IPS DF 6.9 (cell line): ENCODE measurements at regions not wholly inside any gene's neighbourhood (a gene's known extent, or its start where the extent isn't known, plus 50 kb on each side); places are given as distances from the start of the nearest gene placed in this dataset.

Source experiments
- DNase-seq: peaks from one replicate; pipeline ENCODE4 v3.0.0-alpha.2; 2013; ENCODE audit warnings: low read depth, low spot score
- H3K27ac ChIP-seq: one replicate; pipeline ENCODE4 v1.5.1; 2013; ENCODE audit warnings: low read length, control low read depth
- H3K27me3 ChIP-seq: 2 replicates; pipeline ENCODE4 v1.6.1; 2013; ENCODE audit warnings: mild to moderate bottlenecking, low read length; ENCODE audit not compliant: control insufficient read depth, insufficient read depth
- H3K36me3 ChIP-seq: 2 replicates; pipeline ENCODE4 v1.6.1; 2013; ENCODE audit warnings: low read length; ENCODE audit not compliant: control insufficient read depth, insufficient read depth
- H3K4me1 ChIP-seq: 2 replicates; pipeline ENCODE4 v1.6.1; 2013; ENCODE audit warnings: low read length; ENCODE audit not compliant: control insufficient read depth, insufficient read depth
- H3K4me3 ChIP-seq: 2 replicates; pipeline ENCODE4 v1.5.1; 2013; ENCODE audit warnings: mild to moderate bottlenecking, low read length
- H3K9me3 ChIP-seq: 2 replicates; pipeline ENCODE4 v1.6.1; 2013; ENCODE audit warnings: low read length, inconsistent platforms; ENCODE audit not compliant: control insufficient read depth, insufficient read depth
- WGBS: extraction: QIAGEN DNeasy Blood & Tissue Kit; methylation state at CpG from one replicate; pipeline ENCODE4 v1.1.7; 2013; ENCODE audit warnings: mixed read lengths, missing lambda C conversion rate; ENCODE audit not compliant: insufficient read length, insufficient coverage; 5-methylcytosine and 5-hydroxymethylcytosine counted together

- no peaks in the 10 kb centered on the region for H3K4me1 ChIP-seq
- no peaks in the 10 kb centered on the region for H3K27me3 ChIP-seq
- no peak for DNase-seq
- H3K4me3 ChIP-seq: no peak overlapping the region
- H3K36me3 ChIP-seq: no peaks in the 10 kb centered on the region
- H3K27ac ChIP-seq: no peak overlapping the region
- no CpG with 5 or more reads among the region's 1 CpG for WGBS
- no peaks in the 10 kb centered on the region for H3K9me3 ChIP-seq
These were observed 1033.4 kb upstream of the LCORL start for GRCh38 chr4:19054916-19055315.

GRCh38 chr4:19051831-19052230 lies 1030.3 kb upstream of the LCORL start:
- Histone ChIP-seq H3K4me1 (no peaks in the 10 kb centered on the region), H3K27me3 (no peaks in the 10 kb centered on the region), H3K27ac (no peak overlapping the region), H3K36me3 (no peaks in the 10 kb centered on the region), H3K4me3 (no peak overlapping the region), H3K9me3 (no peaks in the 10 kb centered on the region)
- WGBS: no CpG with 5 or more reads among the region's 5 CpGs
- DNase-seq: no peak

GRCh38 chr4:19047279-19047880 lies 1025.8 kb upstream of the LCORL start:
- DNase-seq: no peak
- WGBS: no CpG with 5 or more reads among the region's 2 CpGs
- H3K4me3 ChIP-seq: no peak overlapping the region
- H3K4me1 ChIP-seq: no peaks in the 10 kb centered on the region
- H3K27ac ChIP-seq: no peak overlapping the region
- no peaks in the 10 kb centered on the region for H3K9me3 ChIP-seq
- H3K36me3 ChIP-seq: no peaks in the 10 kb centered on the region
- H3K27me3 ChIP-seq: no peaks in the 10 kb centered on the region

GRCh38 chr4:19039816-19040215 lies 1018.3 kb upstream of the LCORL start:
- Histone ChIP-seq H3K4me1 (no peaks in the 10 kb centered on the region), H3K36me3 (no peaks in the 10 kb centered on the region)

GRCh38 chr4:19038231-19038630 lies 1016.7 kb upstream of the LCORL start:
- Histone ChIP-seq H3K4me3 (no peak overlapping the region), H3K27me3 (no peaks in the 10 kb centered on the region), H3K4me1 (no peaks in the 10 kb centered on the region), H3K36me3 (no peaks in the 10 kb centered on the region), H3K27ac (no peak overlapping the region), H3K9me3 (no peaks in the 10 kb centered on the region)
- DNase-seq: no peak

More at GRCh38 chr4:19039816-19040215, 1018.3 kb upstream of the LCORL start:
- no peaks in the 10 kb centered on the region for H3K9me3 ChIP-seq
- WGBS: no CpG with 5 or more reads among the region's 3 CpGs
- no peaks in the 10 kb centered on the region for H3K27me3 ChIP-seq
- DNase-seq: no peak
- no peak overlapping the region for H3K4me3 ChIP-seq
- no peak overlapping the region for H3K27ac ChIP-seq

- Histone ChIP-seq H3K9me3 (no peaks in the 10 kb centered on the region), H3K4me3 (no peak overlapping the region), H3K27me3 (no peaks in the 10 kb centered on the region), H3K27ac (no peak overlapping the region), H3K4me1 (no peaks in the 10 kb centered on the region), H3K36me3 (no peaks in the 10 kb centered on the region)
- WGBS: no CpG with 5 or more reads among the region's 2 CpGs
- no peak for DNase-seq
These were observed 1012.5 kb upstream of the LCORL start for GRCh38 chr4:19033816-19034733.

GRCh38 chr4:19030536-19030935 lies 1009.0 kb upstream of the LCORL start:
- no peaks in the 10 kb centered on the region for H3K27me3 ChIP-seq
- no peak overlapping the region for H3K4me3 ChIP-seq

GRCh38 chr4:19030048-19030447 lies 1008.5 kb upstream of the LCORL start:
- no peak for DNase-seq
- no peaks in the 10 kb centered on the region for H3K9me3 ChIP-seq
- H3K36me3 ChIP-seq: no peaks in the 10 kb centered on the region
- no peaks in the 10 kb centered on the region for H3K4me1 ChIP-seq
- no CpG with 5 or more reads among the region's 2 CpGs for WGBS
- no peaks in the 10 kb centered on the region; the same call in 1 of the 2 replicates for H3K27me3 ChIP-seq
- no peak overlapping the region for H3K27ac ChIP-seq
- H3K4me3 ChIP-seq: no peak overlapping the region

More at GRCh38 chr4:19030536-19030935, 1009.0 kb upstream of the LCORL start:
- H3K27ac ChIP-seq: no peak overlapping the region
- H3K4me1 ChIP-seq: no peaks in the 10 kb centered on the region
- no peaks in the 10 kb centered on the region for H3K36me3 ChIP-seq
- DNase-seq: no peak
- H3K9me3 ChIP-seq: no peaks in the 10 kb centered on the region

- no peak overlapping the region for H3K4me3 ChIP-seq
- H3K4me1 ChIP-seq: no peaks in the 10 kb centered on the region
- H3K36me3 ChIP-seq: no peaks in the 10 kb centered on the region
- H3K27ac ChIP-seq: no peak overlapping the region
- no peaks in the 10 kb centered on the region; the same call in 1 of the 2 replicates for H3K27me3 ChIP-seq
- WGBS: no CpG with 5 or more reads among the region's 1 CpG
- no peak for DNase-seq
- H3K9me3 ChIP-seq: no peaks in the 10 kb centered on the region
These were observed 1004.7 kb upstream of the LCORL start for GRCh38 chr4:19026281-19026680.

GRCh38 chr4:19025031-19025430 lies 1003.5 kb upstream of the LCORL start:
- Histone ChIP-seq H3K27ac (no peak overlapping the region), H3K4me3 (no peak overlapping the region), H3K9me3 (no peaks in the 10 kb centered on the region), H3K4me1 (no peaks in the 10 kb centered on the region), H3K27me3 (no peaks in the 10 kb centered on the region; the same call in 1 of the 2 replicates), H3K36me3 (no peaks in the 10 kb centered on the region)
- DNase-seq: no peak
- no CpG with 5 or more reads among the region's 2 CpGs for WGBS
